Limb (tissue), 2 donors: ENCODE measurements at regions not wholly inside any gene's neighbourhood (a gene's known extent, or its start where the extent isn't known, plus 50 kb on each side); places are given as distances from the start of the nearest gene placed in this dataset.

Experiments used
- DNase-seq, 2 donors: peaks; one replicate each; pipeline ENCODE4 v3.0.0-alpha.2; 2016; ENCODE audit errors: extremely low spot score in 2 of 2

DNA sequence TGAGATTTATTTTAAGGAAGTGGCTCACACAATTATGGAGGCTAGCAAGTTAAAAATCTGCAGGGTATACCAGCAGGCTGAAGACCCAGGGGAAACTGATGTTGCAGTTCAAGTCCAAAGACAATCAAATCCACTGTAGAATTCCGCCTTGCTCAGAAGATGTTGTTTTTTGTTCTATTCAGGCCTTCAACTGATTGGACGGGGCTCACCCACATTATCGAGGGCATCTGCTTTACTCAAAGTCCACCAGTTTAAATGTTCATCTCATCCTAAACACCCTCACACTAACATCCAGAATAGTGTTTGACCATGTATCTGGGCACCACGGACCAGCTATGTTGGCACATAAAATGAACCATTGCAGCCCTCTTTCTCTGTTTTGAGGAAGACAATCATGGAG is 211.2 kb upstream of the GPR26 start:
- no peak for DNase-seq

DNA sequence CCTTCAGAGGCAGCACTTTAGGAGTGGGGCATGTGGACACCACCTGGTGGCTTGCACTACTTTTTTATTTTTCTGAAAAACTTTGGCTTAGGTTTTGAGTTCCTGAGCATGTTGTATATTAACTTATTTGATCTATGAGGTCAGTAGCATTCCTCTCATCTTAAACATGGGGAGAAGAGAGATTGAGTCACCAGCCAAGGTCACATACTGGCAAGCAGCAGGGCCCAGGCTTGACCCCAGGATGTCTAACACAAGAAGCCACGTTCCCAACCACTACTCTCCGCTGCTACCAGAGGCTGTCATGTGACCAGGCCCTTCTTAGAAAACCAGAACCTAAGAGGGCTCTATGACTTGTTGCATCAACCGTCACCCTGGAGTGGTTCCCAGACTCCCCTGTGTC is 210.3 kb upstream of the GPR26 start:
- no peak for DNase-seq

DNA sequence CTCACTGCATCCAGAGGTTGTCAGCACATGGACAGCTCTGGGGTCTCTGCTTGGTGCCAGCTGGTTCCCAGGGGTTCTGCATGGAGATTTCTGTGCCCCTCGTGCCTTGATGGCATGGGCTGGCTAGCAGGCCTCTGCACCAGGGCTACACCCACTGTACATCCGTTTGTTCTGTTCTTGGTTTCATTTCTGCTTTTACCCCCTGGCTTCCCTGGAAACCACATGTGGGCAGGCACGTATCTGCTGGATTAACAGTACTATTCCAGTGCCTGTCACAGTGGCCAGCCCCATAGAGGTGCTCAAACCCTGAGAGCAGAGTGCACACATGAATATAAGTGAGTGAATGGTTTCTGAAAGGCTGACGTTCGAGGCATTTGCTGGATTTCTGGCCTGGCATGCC is 207.2 kb upstream of the GPR26 start:
- DNase-seq = no peak

DNA sequence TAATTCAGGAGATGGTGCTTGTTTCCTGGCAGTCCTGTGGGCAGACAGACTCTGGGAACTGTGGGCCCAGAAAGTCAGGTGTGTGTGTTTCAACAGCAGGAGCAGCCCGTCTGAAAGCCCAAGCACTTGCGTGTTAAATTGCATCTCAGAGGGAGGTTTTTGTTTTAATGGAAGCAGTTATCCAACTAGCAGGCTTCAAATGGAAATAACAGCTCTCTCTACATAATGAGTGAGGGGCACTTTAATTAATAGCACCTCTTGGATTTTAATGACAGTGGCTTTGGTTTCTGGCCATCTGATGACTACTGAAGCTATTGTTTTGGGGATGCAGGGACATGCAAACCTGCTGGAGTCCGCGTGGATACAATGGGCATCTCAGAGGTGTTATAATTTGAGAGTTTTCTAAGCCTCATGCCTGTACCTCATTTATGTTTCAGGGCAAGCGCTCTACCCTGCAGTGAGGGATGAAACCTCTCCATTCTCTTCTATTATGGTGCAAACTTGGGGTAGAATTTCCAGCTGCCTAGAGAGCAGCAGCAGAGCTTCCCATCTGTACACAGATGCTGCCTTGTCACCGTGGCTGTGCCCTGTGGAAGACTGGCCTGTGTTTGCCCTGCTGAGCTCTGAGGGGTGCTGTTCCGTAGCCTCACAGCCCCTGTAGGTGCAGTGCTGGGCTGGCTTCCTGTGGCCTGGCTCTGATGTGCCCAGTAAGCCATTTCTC is 206.6 kb upstream of the GPR26 start:
- no peak for DNase-seq

GRCh38 chr10:123462246-123462645 is 203.9 kb upstream of the GPR26 start:
- DNase-seq = no peak

DNA sequence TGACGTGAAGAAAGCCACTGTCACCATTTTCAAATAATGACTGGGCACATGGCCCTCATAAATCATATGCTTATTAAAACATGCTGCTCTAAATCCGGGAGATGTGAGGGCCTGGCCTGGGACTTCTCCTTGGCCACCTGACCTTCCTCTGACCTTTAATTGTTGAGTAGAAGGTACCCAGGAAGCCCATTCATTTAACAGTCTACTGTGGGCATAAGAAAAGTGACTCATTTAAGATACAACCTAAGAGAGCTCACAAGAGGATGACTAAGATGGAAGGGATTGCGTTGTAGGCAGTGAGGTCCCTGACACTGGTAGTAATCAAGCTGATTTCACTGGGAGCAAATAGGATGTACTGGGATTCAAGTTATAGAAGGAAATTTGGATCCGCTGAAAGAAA is 203.4 kb upstream of the GPR26 start:
- no peak for DNase-seq

DNA sequence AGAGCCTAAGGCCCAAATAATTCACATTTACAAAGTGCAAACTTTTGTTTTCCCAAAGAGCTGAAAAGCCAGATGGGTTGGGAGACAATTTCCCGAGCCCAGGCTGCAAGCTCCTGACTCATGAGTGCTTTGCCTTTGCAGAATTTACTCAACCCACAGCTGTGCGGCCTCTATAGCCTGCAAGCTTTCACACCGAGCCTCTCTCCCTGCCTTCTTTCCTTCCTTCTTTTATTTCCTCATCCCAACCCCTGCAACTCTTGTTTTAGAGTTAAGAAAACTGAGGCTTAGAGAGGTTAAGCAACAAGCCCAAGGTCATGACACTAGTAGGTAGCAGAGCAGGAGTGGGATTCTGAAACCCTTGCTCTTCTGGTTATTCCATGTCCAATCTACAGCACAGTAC is 203.0 kb upstream of the GPR26 start:
- no peak for DNase-seq

GRCh38 chr10:123463698-123464097 is 202.5 kb upstream of the GPR26 start:
- DNase-seq = peak in 1 of 2 donors; percentile 49

- no peak for DNase-seq
These were observed 201.5 kb upstream of the GPR26 start for GRCh38 chr10:123464430-123465323.

DNA sequence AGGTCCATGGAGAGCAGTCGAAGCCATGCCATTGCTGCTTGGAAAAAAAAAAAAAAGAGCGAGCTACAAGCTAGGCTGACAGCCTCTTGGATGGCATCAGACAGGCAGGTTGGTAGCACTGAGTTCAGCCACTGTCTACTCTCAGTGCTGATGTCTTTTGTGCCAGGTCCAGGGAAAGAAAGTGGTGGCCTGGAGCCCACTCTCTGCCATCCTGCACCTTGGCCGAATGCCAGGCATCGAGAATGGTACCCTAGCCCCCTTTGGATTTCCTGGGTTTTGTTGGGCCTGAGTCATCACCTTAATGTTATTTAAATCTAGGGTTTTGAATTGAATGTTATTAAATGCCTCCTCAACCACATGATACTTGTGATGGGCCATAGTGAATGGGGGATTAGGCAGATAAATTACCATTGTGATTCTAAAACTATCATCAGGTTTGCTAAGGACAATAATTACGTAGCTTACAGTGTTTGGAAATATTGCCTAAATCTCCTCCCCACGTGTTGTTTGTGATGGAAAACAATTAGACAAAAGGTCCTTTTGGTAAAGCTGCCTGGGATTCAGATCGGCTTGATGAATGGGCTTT is 195.7 kb upstream of the GPR26 start:
- no peak for DNase-seq

DNA sequence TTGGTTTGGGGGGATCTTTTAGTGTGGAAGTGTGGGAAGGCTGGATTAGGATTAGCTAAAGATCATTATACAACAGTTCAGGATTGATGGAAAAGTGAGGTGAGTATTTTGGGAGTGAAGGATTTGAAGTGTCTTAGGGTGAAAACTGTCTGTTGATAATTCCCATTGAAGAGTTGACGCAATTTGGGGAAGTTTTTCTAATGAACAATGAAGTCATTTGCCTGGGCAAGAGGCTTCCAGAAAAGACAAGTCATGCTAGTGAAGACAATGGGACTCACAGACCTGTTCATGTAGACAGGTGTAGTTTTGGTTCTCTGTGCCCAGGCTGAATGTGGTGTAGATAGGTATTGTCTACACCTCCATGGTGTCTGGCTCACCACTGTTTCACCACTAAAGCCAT is 194.3 kb upstream of the GPR26 start:
- DNase-seq = no peak

GRCh38 chr10:123472606-123473005 is 193.5 kb upstream of the GPR26 start:
- no peak for DNase-seq

DNA sequence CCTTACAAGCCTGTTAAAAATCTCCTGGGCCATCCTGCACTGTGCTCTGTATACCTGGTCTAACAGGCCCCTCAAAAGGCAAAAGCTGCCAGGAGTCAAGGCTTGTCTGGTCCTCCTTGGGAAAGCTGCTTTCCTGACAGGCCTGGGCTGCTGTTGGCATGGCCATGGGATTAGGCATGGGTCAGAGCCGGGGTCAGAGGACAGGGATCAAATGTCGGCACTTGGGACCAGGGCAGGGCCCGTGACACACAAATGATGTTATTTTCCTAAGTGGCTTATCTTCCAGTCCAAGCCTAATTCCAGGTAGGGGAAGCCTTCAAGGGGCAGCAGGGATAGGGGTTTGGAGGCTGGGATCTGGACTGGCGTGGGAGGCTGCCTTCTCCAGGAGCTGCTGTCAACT is 191.5 kb upstream of the GPR26 start:
- DNase-seq = no peak

- DNase-seq = no peak
These were observed 190.7 kb upstream of the GPR26 start for GRCh38 chr10:123475466-123475865.

- no peak for DNase-seq
These were observed 188.0 kb upstream of the GPR26 start for GRCh38 chr10:123478116-123478515.

DNA sequence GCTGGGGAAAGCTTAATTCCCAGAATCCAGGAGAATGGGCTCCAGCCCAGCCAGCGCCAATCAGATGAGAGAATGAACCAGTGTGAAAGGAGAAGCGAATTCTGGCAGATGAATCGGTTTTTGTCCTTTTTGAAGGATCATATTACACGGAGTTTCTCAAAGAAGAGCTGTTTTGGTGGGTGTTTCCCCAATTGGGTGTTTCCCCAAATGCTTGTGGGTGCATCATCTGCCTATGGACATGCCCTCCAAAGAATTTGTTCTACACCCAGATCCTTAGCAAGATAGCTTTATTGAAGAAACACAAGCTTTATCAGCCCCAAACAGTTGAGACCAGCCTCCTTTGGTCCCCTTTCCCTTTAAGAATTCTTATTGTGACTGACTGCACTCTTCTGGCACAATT is 186.5 kb upstream of the GPR26 start:
- no peak for DNase-seq

- DNase-seq = no peak
These were observed 185.8 kb upstream of the GPR26 start for GRCh38 chr10:123480344-123480743.

DNA sequence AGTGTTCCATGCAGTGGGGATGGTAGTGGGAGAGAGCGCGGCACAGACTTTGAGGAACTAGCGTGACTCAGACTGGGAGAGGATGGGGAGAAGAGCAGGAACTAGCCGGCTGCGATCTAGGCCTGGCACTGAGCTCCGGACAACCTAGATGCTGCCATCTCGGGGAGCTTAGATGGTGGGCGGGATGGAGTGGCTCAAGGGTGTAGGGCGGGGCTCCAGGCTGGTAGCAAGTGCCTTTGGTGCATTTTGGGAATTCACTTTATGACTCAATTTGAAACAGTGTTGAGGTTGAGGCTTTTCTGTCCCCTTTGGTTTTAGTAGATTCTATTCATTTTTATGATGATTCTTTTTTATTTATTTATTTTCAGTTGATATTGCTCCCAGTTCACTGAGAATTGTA is 185.3 kb upstream of the GPR26 start:
- no peak for DNase-seq

- DNase-seq = no peak
These were observed 181.4 kb upstream of the GPR26 start for GRCh38 chr10:123484722-123485121.

GRCh38 chr10:123485341-123485960 is 180.7 kb upstream of the GPR26 start:
- no peak for DNase-seq

DNA sequence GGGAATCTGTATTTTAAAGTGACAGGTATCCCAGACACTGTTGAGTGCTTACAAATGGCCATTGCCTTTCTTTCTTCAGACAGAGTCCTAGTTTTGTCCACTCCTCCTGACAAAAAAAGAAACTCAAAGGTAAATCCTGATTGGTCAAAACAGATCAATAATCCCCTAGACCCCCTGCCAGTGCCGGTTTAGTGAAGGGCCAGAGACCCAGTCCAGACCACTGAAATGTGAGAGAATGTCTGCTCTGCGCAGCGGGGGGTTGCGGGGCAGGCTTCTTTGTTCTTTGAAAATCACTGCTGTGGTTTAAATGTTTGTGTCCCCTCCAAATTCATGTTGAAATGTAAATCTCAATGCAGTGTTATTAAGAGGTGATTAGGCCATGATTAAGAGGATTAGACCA is 177.7 kb upstream of the GPR26 start:
- no peak for DNase-seq

- no peak for DNase-seq
These were observed 174.8 kb upstream of the GPR26 start for GRCh38 chr10:123491364-123491763.
